ENCODE measurements at regions not wholly inside any gene's neighbourhood (a gene's known extent, or its start where the extent isn't known, plus 50 kb on each side); places are given as distances from the start of the nearest gene placed in this dataset.

DNA sequence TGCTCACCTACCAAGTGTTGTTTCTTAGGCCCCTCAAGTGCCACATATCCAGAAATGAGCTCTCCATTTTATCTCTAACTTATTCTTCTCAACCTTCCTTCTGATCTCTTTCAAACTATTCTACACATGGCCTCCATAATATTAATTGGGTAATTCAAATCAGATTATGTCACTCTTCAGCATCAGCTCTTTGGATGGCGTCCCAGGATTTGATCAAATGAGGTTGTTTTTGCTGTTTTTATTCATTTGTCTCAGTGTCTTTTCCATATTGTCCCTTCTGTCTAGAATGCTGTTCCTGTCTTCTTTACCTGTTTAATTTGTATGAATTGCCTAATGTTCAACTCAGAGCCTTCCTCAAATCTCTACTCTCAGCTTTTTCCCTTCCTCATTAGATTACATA is 234.6 kb upstream of the CXCL12 start:
- no peak overlapping the region for H3K4me3 ChIP-seq
- H3K36me3 ChIP-seq (ENCODE audit: control insufficient read depth in 4 of 4, insufficient read depth in 4 of 4, low read length in 4 of 4): no peaks in the 10 kb centered on the region
- H3K27me3 ChIP-seq (ENCODE audit: control insufficient read depth in 3 of 3, insufficient read depth in 3 of 3, low read length in 2 of 3): peaks cover 0 to 3% (median 0%) of the 10 kb centered on the region in 3 donors
- TF ChIP-seq, protein P1, sequence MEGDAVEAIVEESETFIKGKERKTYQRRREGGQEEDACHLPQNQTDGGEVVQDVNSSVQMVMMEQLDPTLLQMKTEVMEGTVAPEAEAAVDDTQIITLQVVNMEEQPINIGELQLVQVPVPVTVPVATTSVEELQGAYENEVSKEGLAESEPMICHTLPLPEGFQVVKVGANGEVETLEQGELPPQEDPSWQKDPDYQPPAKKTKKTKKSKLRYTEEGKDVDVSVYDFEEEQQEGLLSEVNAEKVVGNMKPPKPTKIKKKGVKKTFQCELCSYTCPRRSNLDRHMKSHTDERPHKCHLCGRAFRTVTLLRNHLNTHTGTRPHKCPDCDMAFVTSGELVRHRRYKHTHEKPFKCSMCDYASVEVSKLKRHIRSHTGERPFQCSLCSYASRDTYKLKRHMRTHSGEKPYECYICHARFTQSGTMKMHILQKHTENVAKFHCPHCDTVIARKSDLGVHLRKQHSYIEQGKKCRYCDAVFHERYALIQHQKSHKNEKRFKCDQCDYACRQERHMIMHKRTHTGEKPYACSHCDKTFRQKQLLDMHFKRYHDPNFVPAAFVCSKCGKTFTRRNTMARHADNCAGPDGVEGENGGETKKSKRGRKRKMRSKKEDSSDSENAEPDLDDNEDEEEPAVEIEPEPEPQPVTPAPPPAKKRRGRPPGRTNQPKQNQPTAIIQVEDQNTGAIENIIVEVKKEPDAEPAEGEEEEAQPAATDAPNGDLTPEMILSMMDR (IDR thresholded peaks at IDR 0.05; ENCODE audit: control extremely low read depth, extremely low read depth): no peak
- no peaks in the 10 kb centered on the region for H3K9me3 ChIP-seq (ENCODE audit: control insufficient read depth in 4 of 4, insufficient read depth in 3 of 4, low read length in 3 of 4)
- 0% methylated on average over 1 of the region's 1 CpG for WGBS, 2 donors
- H3K27ac ChIP-seq (ENCODE audit: low read depth in 1 of 2, low read length in 1 of 2): no peak overlapping the region
- no peak for DNase-seq
- ATAC-seq (ENCODE audit: insufficient read depth, low FRiP score): no peak
- no peaks in the 10 kb centered on the region for H3K4me1 ChIP-seq (ENCODE audit: control insufficient read depth in 5 of 5, insufficient read depth in 5 of 5, low read length in 5 of 5)
- no peak overlapping the region for H3K9ac ChIP-seq (ENCODE audit: insufficient read depth in 1 of 2, low read length in 2 of 2)

DNA sequence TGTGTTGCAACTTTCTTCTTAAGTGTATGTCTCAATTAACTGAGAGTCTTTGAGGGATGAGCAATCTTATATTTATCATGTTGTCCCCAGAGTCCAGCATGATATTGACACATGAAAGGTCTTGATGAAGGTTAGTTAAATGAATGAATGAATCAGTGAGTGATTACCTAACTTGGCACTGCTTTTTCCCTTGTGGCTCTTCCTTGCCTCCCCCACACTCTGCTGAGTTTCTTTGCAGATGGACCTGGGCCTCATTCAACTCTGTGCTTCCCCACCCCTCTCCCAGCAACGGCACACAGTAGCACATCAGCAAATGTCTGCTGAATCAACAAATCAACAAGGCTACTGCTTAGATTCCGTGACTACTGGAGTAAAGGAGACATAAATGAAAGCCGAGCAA is 235.1 kb upstream of the CXCL12 start:
- Histone ChIP-seq H3K27ac (ENCODE audit: low read depth in 1 of 2, low read length in 1 of 2) (no peak overlapping the region), H3K36me3 (ENCODE audit: control insufficient read depth in 4 of 4, insufficient read depth in 4 of 4, low read length in 4 of 4) (no peaks in the 10 kb centered on the region), H3K9ac (ENCODE audit: insufficient read depth in 1 of 2, low read length in 2 of 2) (no peak overlapping the region), H3K9me3 (ENCODE audit: control insufficient read depth in 4 of 4, insufficient read depth in 3 of 4, low read length in 3 of 4) (no peaks in the 10 kb centered on the region), H3K27me3 (ENCODE audit: control insufficient read depth in 3 of 3, insufficient read depth in 3 of 3, low read length in 2 of 3) (peaks cover 0 to 3% (median 0%) of the 10 kb centered on the region in 3 donors), H3K4me1 (ENCODE audit: control insufficient read depth in 5 of 5, insufficient read depth in 5 of 5, low read length in 5 of 5) (no peaks in the 10 kb centered on the region), H3K4me3 (no peak overlapping the region)
- WGBS, 2 donors: 63 to 76% methylated on average over 3 of the region's 3 CpGs
- TF ChIP-seq, protein P1 (IDR thresholded peaks at IDR 0.05; ENCODE audit: control extremely low read depth, extremely low read depth): no peak
- no peak for ATAC-seq (ENCODE audit: insufficient read depth, low FRiP score)
- DNase-seq: no peak

DNA sequence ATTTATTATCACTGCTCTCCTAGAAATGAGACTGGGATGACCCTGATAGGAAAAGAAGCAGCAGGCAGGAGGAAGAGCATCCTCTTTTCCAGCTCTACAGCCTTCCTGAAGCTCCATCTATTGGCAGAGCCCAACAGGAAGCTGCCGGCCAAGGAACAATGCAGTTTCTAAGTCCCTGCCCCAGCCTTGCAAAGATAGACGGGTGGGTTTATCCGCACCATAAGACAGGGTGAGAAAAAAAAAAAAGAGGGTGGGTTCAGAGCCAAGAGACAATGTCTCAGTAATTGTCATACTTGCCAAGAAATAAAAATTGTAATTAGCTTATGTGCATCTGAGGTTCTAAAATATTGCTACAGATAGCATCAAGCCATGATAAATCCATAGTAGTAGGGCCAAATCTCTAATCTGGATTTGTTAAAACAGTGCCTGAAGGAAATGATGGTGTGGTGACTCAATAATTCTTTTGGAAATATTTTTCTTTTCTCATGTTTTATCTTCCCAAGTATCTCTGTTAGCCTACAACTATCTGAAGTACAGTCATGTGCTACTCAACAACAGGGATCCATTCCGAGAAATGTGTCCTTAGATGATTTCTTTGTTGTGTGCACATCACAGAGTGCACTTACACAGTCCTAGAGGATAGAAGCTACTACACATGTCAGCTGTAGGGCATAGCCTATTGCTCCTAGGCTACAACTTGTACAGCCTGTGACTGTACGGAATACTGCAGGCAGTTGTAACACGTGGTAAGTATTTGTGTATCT is 242.9 kb upstream of the CXCL12 start:
- WGBS, 2 donors: 77 to 85% methylated on average over 6 of the region's 6 CpGs
- Histone ChIP-seq H3K4me3 (no peak overlapping the region), H3K27ac (ENCODE audit: low read depth in 1 of 2, low read length in 1 of 2) (no peak overlapping the region), H3K4me1 (ENCODE audit: control insufficient read depth in 5 of 5, insufficient read depth in 5 of 5, low read length in 5 of 5) (no peaks in the 10 kb centered on the region), H3K27me3 (ENCODE audit: control insufficient read depth in 3 of 3, insufficient read depth in 3 of 3, low read length in 2 of 3) (no peaks in the 10 kb centered on the region), H3K36me3 (ENCODE audit: control insufficient read depth in 4 of 4, insufficient read depth in 4 of 4, low read length in 4 of 4) (no peaks in the 10 kb centered on the region), H3K9me3 (ENCODE audit: control insufficient read depth in 4 of 4, insufficient read depth in 3 of 4, low read length in 3 of 4) (no peaks in the 10 kb centered on the region), H3K9ac (ENCODE audit: insufficient read depth in 1 of 2, low read length in 2 of 2) (no peak overlapping the region)
- DNase-seq (no peak), ATAC-seq (ENCODE audit: insufficient read depth, low FRiP score) (no peak)
- TF ChIP-seq, protein P1 (IDR thresholded peaks at IDR 0.05; ENCODE audit: control extremely low read depth, extremely low read depth): no peak

DNA sequence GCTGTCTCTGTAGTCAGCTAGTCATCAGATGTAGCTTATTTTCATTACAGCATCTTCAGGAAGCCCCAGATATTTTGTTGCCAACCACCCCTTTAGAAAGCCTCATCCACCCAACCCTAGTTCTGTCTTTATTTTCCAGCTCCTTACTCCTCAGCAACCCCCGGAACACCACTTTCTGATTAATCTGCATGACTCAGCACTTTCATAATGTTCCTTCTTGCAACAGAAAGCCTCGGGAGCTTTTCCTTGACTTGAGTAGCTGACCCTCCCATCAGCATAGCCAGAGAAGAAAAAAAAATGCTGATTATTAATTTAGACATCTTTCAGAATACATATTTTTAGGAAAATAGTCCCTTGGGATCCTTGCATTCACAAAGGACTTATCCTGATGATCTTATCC is 244.0 kb upstream of the CXCL12 start:
- DNase-seq: peak in 2 of 3 donors; percentile 15 to 48
- WGBS, 2 donors: 10 to 14% methylated on average over 2 of the region's 2 CpGs
- H3K36me3 ChIP-seq (ENCODE audit: control insufficient read depth in 4 of 4, insufficient read depth in 4 of 4, low read length in 4 of 4): no peaks in the 10 kb centered on the region

More for the DNA sequence above, 244.0 kb upstream of the CXCL12 start:
- Histone ChIP-seq H3K4me3 (no peak overlapping the region), H3K9me3 (ENCODE audit: control insufficient read depth in 4 of 4, insufficient read depth in 3 of 4, low read length in 3 of 4) (no peaks in the 10 kb centered on the region), H3K9ac (ENCODE audit: insufficient read depth in 1 of 2, low read length in 2 of 2) (no peak overlapping the region), H3K27me3 (ENCODE audit: control insufficient read depth in 3 of 3, insufficient read depth in 3 of 3, low read length in 2 of 3) (no peaks in the 10 kb centered on the region), H3K27ac (ENCODE audit: low read depth in 1 of 2, low read length in 1 of 2) (no peak overlapping the region), H3K4me1 (ENCODE audit: control insufficient read depth in 5 of 5, insufficient read depth in 5 of 5, low read length in 5 of 5) (no peaks in the 10 kb centered on the region)
- TF ChIP-seq, protein P1 (IDR thresholded peaks at IDR 0.05; ENCODE audit: control extremely low read depth, extremely low read depth): no peak
- no peak for ATAC-seq (ENCODE audit: insufficient read depth, low FRiP score)
